ENCODE measurements at regions not wholly inside any gene's neighbourhood (a gene's known extent, or its start where the extent isn't known, plus 50 kb on each side); places are given as distances from the start of the nearest gene placed in this dataset.

GRCh38 chr7:97317575-97317974 is 200.1 kb downstream of the SDHAF3 start:
- TF ChIP-seq EP300 (IDR thresholded peaks at IDR 0.05), result no peak
- TF ChIP-seq, protein P1, sequence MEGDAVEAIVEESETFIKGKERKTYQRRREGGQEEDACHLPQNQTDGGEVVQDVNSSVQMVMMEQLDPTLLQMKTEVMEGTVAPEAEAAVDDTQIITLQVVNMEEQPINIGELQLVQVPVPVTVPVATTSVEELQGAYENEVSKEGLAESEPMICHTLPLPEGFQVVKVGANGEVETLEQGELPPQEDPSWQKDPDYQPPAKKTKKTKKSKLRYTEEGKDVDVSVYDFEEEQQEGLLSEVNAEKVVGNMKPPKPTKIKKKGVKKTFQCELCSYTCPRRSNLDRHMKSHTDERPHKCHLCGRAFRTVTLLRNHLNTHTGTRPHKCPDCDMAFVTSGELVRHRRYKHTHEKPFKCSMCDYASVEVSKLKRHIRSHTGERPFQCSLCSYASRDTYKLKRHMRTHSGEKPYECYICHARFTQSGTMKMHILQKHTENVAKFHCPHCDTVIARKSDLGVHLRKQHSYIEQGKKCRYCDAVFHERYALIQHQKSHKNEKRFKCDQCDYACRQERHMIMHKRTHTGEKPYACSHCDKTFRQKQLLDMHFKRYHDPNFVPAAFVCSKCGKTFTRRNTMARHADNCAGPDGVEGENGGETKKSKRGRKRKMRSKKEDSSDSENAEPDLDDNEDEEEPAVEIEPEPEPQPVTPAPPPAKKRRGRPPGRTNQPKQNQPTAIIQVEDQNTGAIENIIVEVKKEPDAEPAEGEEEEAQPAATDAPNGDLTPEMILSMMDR (IDR thresholded peaks at IDR 0.05), result no peak
- no peak for TF ChIP-seq POLR2AphosphoS5 (IDR thresholded peaks at IDR 0.05)

All from sigmoid colon (tissue), 4 donors.